Retinal pigment epithelial cell (primary cell): ENCODE measurements at regions not wholly inside any gene's neighbourhood (a gene's known extent, or its start where the extent isn't known, plus 50 kb on each side); places are given as distances from the start of the nearest gene placed in this dataset.
"Not testable (repeated sequence)": the region's sequence is repeated elsewhere in the genome, so short reads cannot be mapped to it uniquely, and the experiment has no call there.

Experiments used
- DNase-seq: peaks from one replicate; pipeline ENCODE4 v3.0.0-alpha.2; 2010; ENCODE audit warnings: low read depth
- H3K4me3 ChIP-seq: 2 replicates; pipeline ENCODE4 v1.5.1; 2011; ENCODE audit warnings: mild to moderate bottlenecking, low read length, control low read depth, moderate library complexity
- CTCF ChIP-seq: conservative IDR thresholded peaks from 2 replicates; pipeline ENCODE4 v1.5.1; 2011; ENCODE audit warnings: low read depth, low read length, control low read depth, inconsistent platforms

- DNase-seq, result no peak
- H3K4me3 ChIP-seq, result no peak overlapping the region
- no peak for TF ChIP-seq CTCF
These were observed 1664.6 kb upstream of the CELF4 start for GRCh38 chr18:39230086-39230803.

- not testable (repeated sequence) for DNase-seq, H3K4me3 ChIP-seq
These were observed 1662.2 kb upstream of the CELF4 start for GRCh38 chr18:39227769-39228168.

- no peak overlapping the region for H3K4me3 ChIP-seq
- TF ChIP-seq CTCF, result no peak
- DNase-seq, result no peak
These were observed 1659.8 kb upstream of the CELF4 start for GRCh38 chr18:39225373-39225772.

GRCh38 chr18:39223283-39223682, 1657.7 kb upstream of the CELF4 start:
- DNase-seq, result no peak
- H3K4me3 ChIP-seq, result no peak overlapping the region
- no peak for TF ChIP-seq CTCF

- H3K4me3 ChIP-seq, result no peak overlapping the region
- DNase-seq, result no peak
- no peak for TF ChIP-seq CTCF
These were observed 1650.3 kb upstream of the CELF4 start for GRCh38 chr18:39215920-39216319.

- TF ChIP-seq CTCF, result no peak
- H3K4me3 ChIP-seq, result no peak overlapping the region
- DNase-seq, result no peak
These were observed 1645.9 kb upstream of the CELF4 start for GRCh38 chr18:39211461-39211860.

- DNase-seq, result no peak
- no peak for TF ChIP-seq CTCF
- no peak overlapping the region for H3K4me3 ChIP-seq
These were observed 1643.6 kb upstream of the CELF4 start for GRCh38 chr18:39209173-39209572.

- H3K4me3 ChIP-seq, result no peak overlapping the region
- DNase-seq, result no peak
- TF ChIP-seq CTCF, result no peak
These were observed 1643.1 kb upstream of the CELF4 start for GRCh38 chr18:39208729-39209128.
